Posterior vena cava (tissue), 2 donors: ENCODE measurements at regions not wholly inside any gene's neighbourhood (a gene's known extent, or its start where the extent isn't known, plus 50 kb on each side); places are given as distances from the start of the nearest gene placed in this dataset.

Source experiments
- DNase-seq: peaks from one replicate; pipeline ENCODE4 v3.0.0-alpha.2; 2020; ENCODE audit warnings: low spot score
- intact Hi-C, 2 donors: fragments of 100-400 bp; cut with DNase I; formaldehyde crosslinking; loops; one replicate each; pipeline versions ENCODE4 v1.14.1 to v1.14.2; 2022 to 2023
- donor health status: DM: yes; HTN: yes; CAD: no.
- donor health status: DM: yes; HTN: yes; CAD: no.

- intact Hi-C loops: no loop called here
- no peak for DNase-seq
Measured at GRCh38 chr3:174725303-174725702, 133.8 kb upstream of the NAALADL2 start.

DNA sequence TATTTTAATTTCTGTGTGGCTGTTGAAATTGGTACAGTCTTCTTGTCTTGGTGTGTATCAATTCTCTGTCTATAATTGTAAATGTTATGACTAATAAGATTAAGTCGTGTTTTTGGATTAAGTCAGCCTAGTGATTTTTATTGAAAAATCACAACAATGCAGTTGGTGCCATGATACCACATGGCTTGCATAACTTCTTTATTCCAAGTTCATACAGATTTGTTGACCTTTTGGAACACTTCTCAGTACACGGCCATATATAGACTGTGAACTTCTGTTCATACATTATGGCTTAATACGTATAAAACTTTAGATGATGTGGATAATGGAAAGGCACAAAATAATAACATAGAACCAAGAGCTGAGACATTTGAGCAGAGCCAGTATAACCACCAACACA is 121.2 kb upstream of the NAALADL2 start:
- DNase-seq: no peak
- intact Hi-C loops: no loop called here

DNA sequence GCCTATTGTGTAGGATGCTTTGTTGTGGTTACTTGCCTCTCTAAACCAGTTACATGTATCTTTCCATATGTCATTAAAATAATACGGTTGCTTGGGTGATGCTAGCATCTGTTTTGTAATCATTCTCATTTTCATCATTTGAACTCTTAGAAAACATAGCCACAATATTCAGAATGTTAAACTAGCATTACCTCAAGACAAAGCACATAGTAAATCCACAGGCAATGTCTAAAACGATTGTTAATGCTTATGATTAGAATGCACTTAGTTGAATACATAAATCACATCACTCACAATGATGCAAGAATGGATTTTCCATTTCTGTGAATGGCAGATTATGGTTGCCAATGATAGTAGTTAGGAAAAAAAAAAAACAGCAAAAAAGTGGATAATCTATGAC is 110.0 kb upstream of the NAALADL2 start:
- no peak for DNase-seq
- intact Hi-C loops: no loop called here

GRCh38 chr3:174755833-174756829 is 103.0 kb upstream of the NAALADL2 start:
- no peak for DNase-seq
- intact Hi-C loops: no loop called here

DNA sequence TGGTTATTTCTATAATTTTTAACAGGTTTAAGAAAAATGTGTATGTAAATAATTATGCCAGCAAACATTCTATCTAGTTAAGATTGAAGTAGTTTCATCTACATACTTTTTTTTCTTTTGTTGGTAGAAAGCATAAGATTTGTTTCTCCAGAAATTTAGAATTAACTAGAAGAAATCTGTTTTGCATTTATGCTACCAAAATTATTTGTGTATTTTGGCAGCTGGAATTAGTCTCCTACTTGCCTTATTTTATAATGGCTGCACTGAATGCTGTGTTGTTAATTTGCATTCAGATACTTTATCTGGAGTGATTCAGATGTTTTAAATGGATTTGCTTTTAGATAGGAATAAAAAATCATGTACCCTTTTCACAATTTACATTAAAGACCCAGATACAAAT is 100.2 kb upstream of the NAALADL2 start:
- no peak for DNase-seq
- intact Hi-C loops: no loop called here

DNA sequence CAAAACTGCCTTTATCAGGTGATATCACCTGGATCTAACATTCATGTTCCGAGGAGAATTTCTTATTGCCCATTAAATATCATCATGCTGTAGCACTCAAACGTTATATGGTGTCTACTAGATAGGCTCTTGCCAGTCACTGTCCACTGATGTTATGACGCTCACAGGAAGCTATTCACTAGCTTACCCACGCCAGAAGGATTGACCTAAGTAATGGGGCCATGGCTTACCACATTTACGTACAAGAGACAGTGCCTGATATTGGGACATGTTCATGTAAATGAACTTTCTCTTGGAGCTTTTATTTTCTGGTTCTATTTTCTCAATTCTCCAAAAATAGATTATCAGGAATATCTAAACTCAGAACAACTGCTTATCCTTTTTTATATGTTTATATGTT is 91.7 kb upstream of the NAALADL2 start:
- intact Hi-C loops: no loop called here

DNA sequence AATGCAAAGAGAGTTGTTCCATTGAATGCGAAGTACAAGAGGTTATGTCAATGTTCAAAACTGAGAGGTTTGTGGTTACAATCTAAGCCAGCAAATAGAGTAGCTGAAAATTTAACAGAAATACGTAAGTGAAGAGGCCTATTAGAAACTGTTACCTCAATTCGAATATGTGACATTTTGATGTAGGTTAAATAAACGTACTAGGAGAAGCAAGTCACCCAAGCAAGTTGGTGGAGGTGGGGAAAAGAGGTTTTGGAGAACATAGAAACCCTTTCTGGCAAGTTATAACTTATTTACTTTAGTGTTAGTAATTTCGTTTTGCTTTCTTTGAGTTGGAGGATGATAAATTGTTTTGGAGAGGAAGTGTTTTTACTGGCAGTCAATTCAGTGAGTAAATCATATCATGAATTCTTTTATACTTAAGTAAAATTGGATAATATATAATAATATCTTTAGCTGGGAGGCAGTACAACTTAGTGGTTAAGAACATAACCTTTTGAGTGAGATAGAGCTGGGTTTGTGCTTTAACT is 91.2 kb upstream of the NAALADL2 start:
- intact Hi-C loops: no loop called here
- no peak for DNase-seq

More for the DNA sequence above, 91.7 kb upstream of the NAALADL2 start:
- no peak for DNase-seq

- intact Hi-C loops: no loop called here
Measured at GRCh38 chr3:174769171-174769570, 90.0 kb upstream of the NAALADL2 start.

GRCh38 chr3:174775603-174776002 is 83.5 kb upstream of the NAALADL2 start:
- intact Hi-C loops: loop anchor here in 1 of 2 donors (5.0 kb wide), 1 partner anchor 1058 kb away; no protein-coding TSS in a partner anchor
- DNase-seq: no peak

More at GRCh38 chr3:174769171-174769570, 90.0 kb upstream of the NAALADL2 start:
- no peak for DNase-seq

- intact Hi-C loops: loop anchor here in 1 of 2 donors (5.0 kb wide), 1 partner anchor 1059 kb away; no protein-coding TSS in a partner anchor
- no peak for DNase-seq
Measured at GRCh38 chr3:174776123-174776522, 83.0 kb upstream of the NAALADL2 start.

DNA sequence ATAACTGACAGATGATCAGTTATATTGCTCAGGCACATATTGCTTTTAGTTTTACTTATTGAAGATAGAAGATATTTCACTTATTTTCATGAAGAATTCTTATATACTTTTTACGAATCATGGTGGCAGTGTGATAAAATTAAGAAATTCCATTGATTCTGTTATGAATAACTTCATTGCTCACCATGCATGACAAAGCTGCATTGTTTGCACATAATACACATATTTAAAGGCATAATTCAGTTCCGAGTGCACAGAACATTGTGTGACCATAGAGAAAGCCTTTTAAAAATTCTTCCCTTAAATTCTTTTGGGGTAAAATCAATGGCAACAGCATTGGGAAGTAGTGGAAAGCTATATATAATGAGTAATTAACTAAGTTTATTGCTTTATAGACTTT is 82.5 kb upstream of the NAALADL2 start:
- DNase-seq: no peak
- intact Hi-C loops: loop anchor here in 1 of 2 donors (5.0 kb wide), 1 partner anchor 1059 kb away; no protein-coding TSS in a partner anchor

DNA sequence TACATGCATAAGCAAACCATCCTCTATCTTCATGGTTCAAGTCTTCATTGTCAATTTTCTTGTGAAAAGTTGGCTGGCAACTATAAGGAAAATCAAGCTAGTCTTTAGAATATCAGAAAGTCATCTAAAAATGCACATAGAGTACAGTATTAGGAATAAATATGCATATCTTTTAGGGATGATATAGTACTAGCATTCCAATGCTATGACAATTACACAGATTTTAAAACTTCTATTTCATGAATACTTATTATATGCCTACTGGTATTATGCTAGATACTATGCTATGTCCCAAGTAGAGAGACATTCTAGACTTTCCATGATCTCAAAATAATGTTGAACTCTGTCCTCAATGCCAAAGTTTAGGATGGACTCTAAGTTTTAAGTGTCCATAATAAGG is 81.3 kb upstream of the NAALADL2 start:
- intact Hi-C loops: loop anchor here in 1 of 2 donors (5.0 kb wide), 1 partner anchor 1061 kb away; no protein-coding TSS in a partner anchor
- DNase-seq: no peak

- intact Hi-C loops: no loop called here
Measured at GRCh38 chr3:174783502-174783901, 75.6 kb upstream of the NAALADL2 start.

GRCh38 chr3:174784206-174784934 is 74.8 kb upstream of the NAALADL2 start:
- intact Hi-C loops: no loop called here

More at GRCh38 chr3:174783502-174783901, 75.6 kb upstream of the NAALADL2 start:
- no peak for DNase-seq

GRCh38 chr3:174786825-174787224 is 72.3 kb upstream of the NAALADL2 start:
- intact Hi-C loops: no loop called here
- no peak for DNase-seq

More at GRCh38 chr3:174784206-174784934, 74.8 kb upstream of the NAALADL2 start:
- no peak for DNase-seq

DNA sequence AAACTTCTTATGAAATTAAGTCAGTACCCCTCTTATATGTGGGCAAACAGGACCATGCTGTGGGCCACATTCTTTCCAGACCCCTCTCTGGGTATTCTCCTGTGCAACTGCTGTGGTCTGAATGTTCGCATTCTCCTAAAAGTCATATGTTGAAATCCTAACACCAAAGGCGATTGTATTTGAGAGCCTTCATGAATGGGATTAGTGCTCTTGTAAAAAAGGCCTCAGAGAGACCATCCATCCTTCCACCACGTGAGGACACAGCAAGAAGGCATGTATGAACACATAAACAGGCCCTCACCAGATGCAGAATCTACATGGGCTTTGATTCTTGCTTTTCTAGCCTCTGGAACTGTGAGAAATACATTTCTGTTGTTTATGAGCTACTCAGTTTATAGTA is 68.0 kb upstream of the NAALADL2 start:
- no peak for DNase-seq
- intact Hi-C loops: no loop called here

- intact Hi-C loops: no loop called here
- DNase-seq: no peak
Measured at GRCh38 chr3:174792864-174793263, 66.3 kb upstream of the NAALADL2 start.
